ENCODE measurements at regions not wholly inside any gene's neighbourhood (a gene's known extent, or its start where the extent isn't known, plus 50 kb on each side); places are given as distances from the start of the nearest gene placed in this dataset.

DNA sequence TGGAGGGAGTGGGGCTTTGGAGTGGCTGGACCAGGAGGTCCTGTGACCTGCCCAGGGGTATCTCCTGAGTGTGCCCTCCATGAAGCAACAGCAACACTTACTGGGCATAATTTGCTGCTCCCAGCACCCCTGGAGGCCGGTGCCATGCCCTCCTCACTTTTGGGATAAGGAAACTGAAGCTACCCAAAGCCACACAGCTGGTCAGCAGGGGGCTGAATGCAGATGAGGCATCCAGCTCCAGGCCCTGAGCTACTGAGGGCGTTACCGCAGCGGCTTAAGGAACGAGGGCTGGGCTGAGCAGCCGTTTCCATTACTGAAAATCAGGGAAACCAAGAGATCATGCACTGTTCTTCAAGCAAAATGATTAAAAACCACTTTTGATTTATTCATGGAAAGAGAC is 408.9 kb downstream of the GLRX3 start:
- TF ChIP-seq CTCF (IDR thresholded peaks at IDR 0.05) (no peak), POLR2A (IDR thresholded peaks at IDR 0.05) (no peak)
